Brain microvascular endothelial cell (primary cell): ENCODE measurements at regions not wholly inside any gene's neighbourhood (a gene's known extent, or its start where the extent isn't known, plus 50 kb on each side); places are given as distances from the start of the nearest gene placed in this dataset.
A peak's percentile ranks its signal among the peaks of the same experiment; 100 is the strongest.

Experiments
- DNase-seq: peaks from one replicate; pipeline ENCODE4 v3.0.0-alpha.2; 2020
- H3K27ac ChIP-seq: fragments of 250-450 bp; sonication (Bioruptor Pico); 2 replicates; pipeline ENCODE4 v1.5.1; 2020; ENCODE audit warnings: mild to moderate bottlenecking, moderate library complexity
- H3K27me3 ChIP-seq: fragments of 250-450 bp; sonication (Bioruptor Pico); replicated peaks from 2 replicates; pipeline ENCODE4 v1.5.1; 2020; ENCODE audit warnings: mild to moderate bottlenecking
- H3K36me3 ChIP-seq: fragments of 250-450 bp; sonication (Bioruptor Pico); replicated peaks from 2 replicates; pipeline ENCODE4 v1.5.1; 2020; ENCODE audit warnings: mild to moderate bottlenecking
- H3K4me3 ChIP-seq: 2 replicates; pipeline ENCODE4 v1.5.1; 2011; ENCODE audit warnings: low read depth, mild to moderate bottlenecking, control low read depth, low read length, moderate library complexity
- in situ Hi-C: cut with HindIII; loops from 2 replicates; pipeline ENCODE4 v1.10.0; 2017; ENCODE audit warnings: low sequenced_read_pairs, low pct_ligation_motif_present
- TF ChIP-seq, protein P1 (sequence below): IDR thresholded peaks from 2 replicates; pipeline ENCODE4 v1.5.1; 2011; ENCODE audit warnings: low read depth, mild to moderate bottlenecking, moderate library complexity, low read length, control low read depth, inconsistent platforms; ENCODE audit errors: missing control alignments

DNA sequence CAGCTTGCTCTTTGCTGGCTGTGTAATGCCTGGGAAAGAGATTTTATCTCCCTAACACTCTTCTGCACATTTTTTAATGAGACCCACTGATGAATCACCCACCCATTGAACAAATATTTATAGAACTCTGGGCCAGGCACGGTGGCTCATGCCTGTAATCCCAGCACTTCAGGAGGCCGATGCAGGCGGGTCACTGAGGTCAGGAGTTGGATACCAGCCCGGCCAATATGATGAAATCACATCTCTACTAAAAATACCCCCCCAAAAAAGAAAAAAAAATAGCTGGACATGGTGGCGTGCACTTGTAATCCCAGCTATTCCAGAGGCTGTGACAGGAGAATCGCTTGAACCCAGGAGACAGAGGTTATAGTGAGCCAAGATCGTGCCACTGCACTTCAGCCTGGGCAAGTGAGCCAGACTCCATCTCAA is 82.1 kb upstream of the SIRPA start:
- peak overlapping the region; percentile 74 for H3K27ac ChIP-seq
- H3K36me3 ChIP-seq = no peaks in the 10 kb centered on the region
- TF ChIP-seq, protein P1, sequence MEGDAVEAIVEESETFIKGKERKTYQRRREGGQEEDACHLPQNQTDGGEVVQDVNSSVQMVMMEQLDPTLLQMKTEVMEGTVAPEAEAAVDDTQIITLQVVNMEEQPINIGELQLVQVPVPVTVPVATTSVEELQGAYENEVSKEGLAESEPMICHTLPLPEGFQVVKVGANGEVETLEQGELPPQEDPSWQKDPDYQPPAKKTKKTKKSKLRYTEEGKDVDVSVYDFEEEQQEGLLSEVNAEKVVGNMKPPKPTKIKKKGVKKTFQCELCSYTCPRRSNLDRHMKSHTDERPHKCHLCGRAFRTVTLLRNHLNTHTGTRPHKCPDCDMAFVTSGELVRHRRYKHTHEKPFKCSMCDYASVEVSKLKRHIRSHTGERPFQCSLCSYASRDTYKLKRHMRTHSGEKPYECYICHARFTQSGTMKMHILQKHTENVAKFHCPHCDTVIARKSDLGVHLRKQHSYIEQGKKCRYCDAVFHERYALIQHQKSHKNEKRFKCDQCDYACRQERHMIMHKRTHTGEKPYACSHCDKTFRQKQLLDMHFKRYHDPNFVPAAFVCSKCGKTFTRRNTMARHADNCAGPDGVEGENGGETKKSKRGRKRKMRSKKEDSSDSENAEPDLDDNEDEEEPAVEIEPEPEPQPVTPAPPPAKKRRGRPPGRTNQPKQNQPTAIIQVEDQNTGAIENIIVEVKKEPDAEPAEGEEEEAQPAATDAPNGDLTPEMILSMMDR = no peak
- in situ Hi-C loops = no loop called here
- no peak overlapping the region for H3K4me3 ChIP-seq
- peak; percentile 91 for DNase-seq
- no peaks in the 10 kb centered on the region for H3K27me3 ChIP-seq

DNA sequence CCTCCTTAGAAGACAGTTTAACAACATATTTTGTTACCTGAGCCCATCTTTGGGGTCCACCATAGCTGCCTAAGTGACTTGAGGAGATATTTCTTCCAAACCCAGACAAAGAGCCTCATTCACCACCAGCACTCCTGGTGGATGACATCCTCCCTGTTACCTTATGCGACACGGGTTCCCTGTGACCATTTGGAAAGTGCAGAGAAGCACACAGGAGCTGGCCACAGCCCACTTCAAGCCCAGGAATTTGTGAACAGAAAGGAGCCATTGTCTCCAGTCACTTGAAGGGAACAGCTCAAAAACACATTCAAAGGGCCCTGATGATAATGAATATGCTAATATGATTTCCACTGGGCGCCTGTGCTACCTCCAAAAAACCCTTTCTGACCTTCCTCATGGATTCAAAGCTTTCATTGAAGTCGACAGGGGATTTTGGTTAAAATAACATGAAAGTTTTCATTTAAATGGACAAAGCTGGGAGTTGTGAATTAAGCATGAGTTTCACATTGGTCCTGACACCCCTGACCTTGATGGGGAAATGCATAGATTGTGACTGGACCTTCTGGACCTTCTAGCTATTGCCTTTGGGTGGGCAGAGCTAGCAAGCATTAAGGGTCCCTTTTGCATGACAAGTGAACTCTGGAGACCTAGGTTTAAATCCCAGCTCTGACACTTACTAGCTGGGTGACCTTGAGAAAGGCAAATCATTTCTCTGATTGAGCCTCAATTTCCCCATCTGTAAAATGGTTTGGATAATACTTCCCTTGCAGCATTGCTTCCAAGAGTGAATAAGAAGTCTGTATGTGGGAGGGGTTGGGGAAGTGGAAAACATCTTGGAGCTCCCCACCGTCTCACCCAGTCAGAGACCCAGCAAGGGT is 83.3 kb upstream of the SIRPA start:
- no peak overlapping the region for H3K4me3 ChIP-seq
- DNase-seq = no peak
- peak overlapping the region; percentile 78 for H3K27ac ChIP-seq
- TF ChIP-seq, protein P1 = no peak
- no peaks in the 10 kb centered on the region for H3K36me3 ChIP-seq
- no peaks in the 10 kb centered on the region for H3K27me3 ChIP-seq
- in situ Hi-C loops = no loop called here

DNA sequence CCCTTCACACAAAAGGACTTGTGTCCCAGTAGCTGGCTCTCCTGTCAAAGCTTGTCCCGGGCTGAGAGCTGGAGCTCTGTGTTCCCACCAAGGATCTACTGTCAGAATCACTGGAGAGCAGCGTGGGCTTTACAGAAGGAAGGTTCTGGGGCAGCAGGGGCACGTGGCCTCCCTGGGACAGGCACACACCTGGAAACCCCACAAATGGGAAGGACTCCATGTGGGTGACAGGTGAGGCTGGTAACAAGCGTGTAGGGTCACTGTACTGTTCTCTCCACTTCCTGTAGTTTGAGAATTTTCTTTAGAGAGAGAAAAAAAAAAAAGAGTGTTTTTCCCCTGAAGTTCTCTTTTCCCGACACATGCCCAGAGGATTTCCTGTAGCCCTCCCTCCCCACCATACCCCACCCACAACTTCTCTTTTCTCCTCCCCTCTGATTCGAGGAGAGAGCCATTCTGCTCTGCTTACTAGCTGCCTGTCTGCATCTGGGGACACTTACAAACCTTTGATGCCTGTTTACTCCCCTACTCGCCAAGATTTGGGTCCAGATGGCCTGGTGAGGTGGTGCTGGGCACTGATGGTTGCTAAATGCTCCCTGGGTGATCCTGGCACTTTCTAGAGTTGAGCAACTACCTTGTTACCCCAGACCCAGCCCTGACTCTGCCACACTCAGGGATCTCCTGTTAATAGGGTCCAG is 84.1 kb upstream of the SIRPA start:
- Histone ChIP-seq H3K4me3 (no peak overlapping the region), H3K36me3 (no peaks in the 10 kb centered on the region), H3K27ac (peak overlapping the region; percentile 78), H3K27me3 (no peaks in the 10 kb centered on the region)
- peak; percentile 33 for DNase-seq
- in situ Hi-C loops = no loop called here
- TF ChIP-seq, protein P1 = no peak

DNA sequence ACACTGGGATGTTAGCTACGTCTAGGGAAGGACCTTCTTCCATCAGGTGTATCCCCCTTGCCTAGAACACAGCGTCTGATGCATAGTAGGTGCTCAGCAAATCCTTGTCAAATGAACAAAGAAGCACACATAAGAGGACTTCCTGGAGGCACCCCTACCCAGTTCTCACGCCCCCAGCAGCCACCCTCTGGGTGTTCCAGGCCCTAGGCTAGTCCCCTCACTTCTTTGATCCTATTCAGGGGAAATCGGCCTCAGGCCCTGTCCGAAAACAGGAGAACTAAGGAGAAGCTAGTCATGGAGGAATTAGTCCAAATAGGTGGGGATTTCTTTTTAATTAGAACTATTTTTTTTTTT is 84.7 kb upstream of the SIRPA start:
- Histone ChIP-seq H3K27me3 (no peaks in the 10 kb centered on the region), H3K4me3 (no peak overlapping the region), H3K36me3 (no peaks in the 10 kb centered on the region), H3K27ac (peak overlapping the region; percentile 78)
- TF ChIP-seq, protein P1 = no peak
- in situ Hi-C loops = no loop called here
- no peak for DNase-seq

DNA sequence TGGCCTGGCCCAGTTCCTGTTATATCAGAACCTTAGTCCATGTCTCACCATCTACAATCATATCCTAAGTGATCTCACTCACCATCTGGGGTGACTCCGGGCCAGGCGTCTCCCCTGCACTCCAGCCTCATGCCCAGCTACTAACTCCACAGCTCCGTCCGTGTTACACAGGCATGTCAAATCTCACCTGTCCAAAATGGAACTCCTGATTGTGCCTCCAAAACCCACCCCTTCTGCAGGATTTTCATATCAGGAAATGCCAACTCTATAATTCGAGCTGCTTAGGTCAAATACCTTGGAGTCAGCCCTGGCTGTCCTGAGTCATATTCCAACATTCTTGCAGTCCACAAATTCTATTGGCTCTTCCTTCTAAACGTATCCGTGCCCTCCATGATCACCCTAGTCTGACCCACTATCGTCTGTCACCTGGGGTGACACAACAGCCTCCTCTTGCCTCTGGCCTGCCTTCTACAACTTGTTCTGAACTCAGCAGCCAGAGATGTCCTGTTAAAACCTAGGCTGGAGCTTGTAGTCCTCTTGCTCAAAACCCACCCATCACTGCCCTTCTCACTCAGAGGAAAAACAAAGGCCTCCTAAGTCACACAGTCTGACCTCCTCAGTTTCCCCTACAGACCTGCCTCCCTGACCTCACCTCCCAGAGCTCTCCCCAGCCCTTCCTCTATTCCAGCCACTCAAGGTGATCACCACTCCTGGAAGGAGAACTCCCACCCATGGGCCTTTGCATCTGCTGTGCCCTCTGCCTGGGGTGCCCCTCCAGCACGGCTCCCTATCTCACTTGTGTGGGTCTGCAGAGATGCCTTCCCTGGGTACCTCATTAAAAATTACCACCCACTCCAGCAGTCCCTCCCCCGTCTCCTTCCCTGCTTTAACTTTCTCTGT is 85.3 kb upstream of the SIRPA start:
- H3K4me3 ChIP-seq = no peak overlapping the region
- in situ Hi-C loops = no loop called here
- peak overlapping the region; percentile 78 for H3K27ac ChIP-seq

More for the DNA sequence above, 85.3 kb upstream of the SIRPA start:
- peak; percentile 51 for DNase-seq
- H3K36me3 ChIP-seq = no peaks in the 10 kb centered on the region
- H3K27me3 ChIP-seq = no peaks in the 10 kb centered on the region
- TF ChIP-seq, protein P1 = no peak
